ENCODE measurements at regions not wholly inside any gene's neighbourhood (a gene's known extent, or its start where the extent isn't known, plus 50 kb on each side); places are given as distances from the start of the nearest gene placed in this dataset.
A peak's percentile ranks its signal among the peaks of the same experiment; 100 is the strongest.

- H3K4me3 ChIP-seq (ENCODE audit: low read depth, low read length), result no peak overlapping the region
- peak; percentile 60 for DNase-seq (ENCODE audit: low read depth)
- no peak for TF ChIP-seq CTCF (IDR thresholded peaks at IDR 0.05; ENCODE audit: insufficient read depth, low read depth, low read length)
Measured at GRCh38 chr5:143494162-143494561, 90.7 kb upstream of the NR3C1 start.

- no peak for TF ChIP-seq CTCF (IDR thresholded peaks at IDR 0.05; ENCODE audit: insufficient read depth, low read depth, low read length)
- H3K4me3 ChIP-seq (ENCODE audit: low read depth, low read length), result no peak overlapping the region
- no peak for DNase-seq (ENCODE audit: low read depth)
Measured at GRCh38 chr5:143492783-143493182, 89.3 kb upstream of the NR3C1 start.

DNA sequence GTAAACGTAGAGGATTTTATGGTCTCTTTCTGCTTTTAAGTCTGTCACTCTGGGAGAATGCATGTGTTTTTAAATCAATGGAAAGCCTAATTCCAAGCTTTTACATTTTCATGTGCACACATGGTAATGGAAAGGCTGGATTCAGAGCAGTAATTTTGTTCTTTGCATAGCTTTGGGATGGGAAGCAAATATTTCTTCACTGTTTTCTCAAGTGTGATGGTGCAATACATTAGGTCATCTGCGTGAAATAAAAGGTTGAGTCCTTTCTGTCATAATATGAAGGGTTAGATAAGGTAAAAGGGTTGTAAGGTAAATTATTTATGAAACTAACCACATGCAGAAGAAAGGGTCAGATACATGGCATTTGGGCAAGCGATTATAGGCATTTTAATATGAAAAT, 88.2 kb upstream of the NR3C1 start:
- TF ChIP-seq CTCF (IDR thresholded peaks at IDR 0.05; ENCODE audit: insufficient read depth, low read depth, low read length), result no peak
- no peak overlapping the region for H3K4me3 ChIP-seq (ENCODE audit: low read depth, low read length)
- no peak for DNase-seq (ENCODE audit: low read depth)

DNA sequence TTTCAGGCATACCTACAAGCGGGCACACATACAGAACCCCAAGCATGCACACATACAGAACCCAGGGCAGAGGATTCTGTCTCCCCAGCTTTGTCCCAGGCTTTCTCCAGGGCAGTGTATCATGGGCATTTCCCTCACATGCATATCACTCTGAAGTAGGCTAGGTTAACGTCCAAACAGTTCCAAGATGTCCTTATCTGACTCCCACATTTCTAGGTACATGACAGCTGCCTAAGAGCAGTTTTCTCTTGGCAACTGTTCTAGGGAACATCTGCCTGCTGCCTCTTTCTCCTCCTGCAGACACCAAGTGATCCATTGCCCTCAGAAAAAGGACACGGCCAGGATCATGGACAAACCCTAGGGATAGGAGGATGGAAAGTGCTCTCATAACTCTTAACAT, 84.9 kb upstream of the NR3C1 start:
- no peak for DNase-seq (ENCODE audit: low read depth)
- H3K4me3 ChIP-seq (ENCODE audit: low read depth, low read length), result no peak overlapping the region
- TF ChIP-seq CTCF (IDR thresholded peaks at IDR 0.05; ENCODE audit: insufficient read depth, low read depth, low read length), result no peak

GRCh38 chr5:143484601-143485000, 81.1 kb upstream of the NR3C1 start:
- DNase-seq (ENCODE audit: low read depth), result no peak
- TF ChIP-seq CTCF (IDR thresholded peaks at IDR 0.05; ENCODE audit: insufficient read depth, low read depth, low read length), result no peak
- H3K4me3 ChIP-seq (ENCODE audit: low read depth, low read length), result no peak overlapping the region

GRCh38 chr5:143481697-143482531, 78.4 kb upstream of the NR3C1 start:
- TF ChIP-seq CTCF (IDR thresholded peaks at IDR 0.05; ENCODE audit: insufficient read depth, low read depth, low read length), result no peak
- DNase-seq (ENCODE audit: low read depth), result peak; percentile 46
- no peak overlapping the region for H3K4me3 ChIP-seq (ENCODE audit: low read depth, low read length)

DNA sequence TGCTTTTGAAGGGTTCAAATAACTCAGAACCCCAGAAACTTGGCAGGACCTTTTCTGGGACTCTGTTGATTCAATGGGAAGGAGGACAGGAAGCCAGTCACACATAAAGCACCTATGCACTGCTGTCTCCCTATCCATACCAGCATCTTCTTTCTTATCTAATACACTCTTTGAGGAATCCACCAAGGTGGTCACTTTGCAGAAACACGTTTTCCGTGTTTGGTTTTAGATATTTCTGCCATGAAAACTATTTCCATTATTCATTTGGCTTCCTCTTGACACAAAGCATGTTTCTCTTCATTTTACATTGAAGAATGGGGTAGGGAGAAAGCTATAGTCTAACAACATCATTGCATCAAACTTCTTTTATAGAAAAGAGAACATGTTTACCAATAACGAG, 76.5 kb upstream of the NR3C1 start:
- no peak overlapping the region for H3K4me3 ChIP-seq (ENCODE audit: low read depth, low read length)
- DNase-seq (ENCODE audit: low read depth), result no peak
- no peak for TF ChIP-seq CTCF (IDR thresholded peaks at IDR 0.05; ENCODE audit: insufficient read depth, low read depth, low read length)

Data from fibroblast of villous mesenchyme (primary cell).